K562 (cell line): ENCODE measurements at regions not wholly inside any gene's neighbourhood (a gene's known extent, or its start where the extent isn't known, plus 50 kb on each side); places are given as distances from the start of the nearest gene placed in this dataset.

Experiments
- ATAC-seq: fragments of 200-7000 bp; cut with Tn5 transposase; 3 replicates; pipeline ENCODE4 v1.9.1; 2020; ENCODE audit warnings: moderate library complexity
- BruUV-seq: library from RNA; stranded (reverse); fragments of 400-500 nt; replicated peaks from 2 replicates; lab custom pipeline; 2021; lab: Mats Ljungman, UMichigan
- CTCF ChIA-PET: fragments of 300-600 bp; formaldehyde crosslinking; extraction: SDS; loops from one replicate; lab custom pipeline; 2021; ENCODE audit warnings: low intra/inter-chr PET ratio; lab: Yijun Ruan, JAX
- POLR2A ChIA-PET: fragments of 300-600, 350-650 bp; sonication (Branson Sonifier 250); formaldehyde crosslinking; extraction: SDS; loops from one replicate; lab custom pipeline; 2021; ENCODE audit warnings: antibody characterized with exemption, inconsistent platforms; lab: Yijun Ruan, JAX
- DNase-seq, 4 experiments: peaks; one replicate each; pipeline versions ENCODE4 v3.0.0 to v3.0.0-alpha.2; 2011 to 2018; ENCODE audit warnings: low spot score in 3 of 4, mixed read lengths in 3 of 4; ENCODE audit errors: extremely low read depth in 1 of 4
- FAIRE-seq: peaks from 2 replicates; lab custom pipeline; 2011; peaks lifted over from hg19 to GRCh38; lab: Jason Lieb, UNC
- H2AFZ ChIP-seq: 2 replicates; pipeline ENCODE4 v1.6.0; 2011; ENCODE audit warnings: low read depth, low read length, control low read depth, inconsistent platforms
- H3K27ac ChIP-seq: fragments of 200-600 bp; 3 replicates; pipeline ENCODE4 v1.8.0; 2011; ENCODE audit warnings: low read depth, mild to moderate bottlenecking, control low read depth, inconsistent platforms, low read length, moderate library complexity, mixed read lengths; ENCODE audit errors: extremely low read depth
- H3K27me3 ChIP-seq, 2 experiments: fragments of 300-600 bp in 1 of 2; 2 replicates in 1 of 2; 3 replicates in 1 of 2; pipeline versions ENCODE4 v1.6.0 to v1.8.0; 2011; ENCODE audit warnings: inconsistent platforms in 2 of 2, low read length in 2 of 2, mild to moderate bottlenecking in 1 of 2, mixed read lengths in 1 of 2, moderate library complexity in 1 of 2; ENCODE audit not compliant: control insufficient read depth in 2 of 2, insufficient read depth in 2 of 2
- H3K36me3 ChIP-seq: fragments of 300-600 bp; 3 replicates; pipeline ENCODE4 v1.8.0; 2011; ENCODE audit warnings: mild to moderate bottlenecking, low read length, inconsistent platforms; ENCODE audit not compliant: control insufficient read depth, insufficient read depth
- H3K4me1 ChIP-seq, 2 experiments: fragments of 200-600 bp in 1 of 2; replicated peaks in 1 of 2; 2 replicates in 1 of 2; 3 replicates in 1 of 2; pipeline versions ENCODE4 v1.5.1 to v1.8.0; 2011; ENCODE audit warnings: inconsistent platforms in 2 of 2, low read length in 2 of 2, mild to moderate bottlenecking in 1 of 2, mixed read lengths in 1 of 2, moderate library complexity in 1 of 2; ENCODE audit not compliant: control insufficient read depth in 2 of 2, insufficient read depth in 2 of 2
- H3K4me2 ChIP-seq: 2 replicates; pipeline ENCODE4 v1.6.1; 2011; ENCODE audit warnings: low read length, control low read depth, inconsistent platforms, mixed read lengths; ENCODE audit not compliant: insufficient read depth
- H3K4me3 ChIP-seq: fragments of 200-600 bp; sonication (generic), shearing (Covaris generic); 2 replicates; pipeline ENCODE4 v1.5.1; 2016; ENCODE audit warnings: control low read depth, inconsistent platforms
- H3K79me2 ChIP-seq: fragments of 200-600 bp; 3 replicates; pipeline ENCODE4 v1.8.0; 2011; ENCODE audit warnings: low read length, inconsistent platforms; ENCODE audit not compliant: control insufficient read depth, insufficient read depth
- H3K9ac ChIP-seq, 2 experiments: 2 replicates each; pipeline versions ENCODE4 v1.6.0 to v1.6.1; 2011; ENCODE audit warnings: low read depth in 2 of 2, low read length in 2 of 2, control low read depth in 1 of 2, inconsistent platforms in 1 of 2, mild to moderate bottlenecking in 1 of 2, mixed read lengths in 1 of 2; ENCODE audit not compliant: insufficient read depth in 1 of 2
- H3K9me1 ChIP-seq: one replicate; pipeline ENCODE4 v1.6.0; 2011; ENCODE audit warnings: inconsistent platforms, mild to moderate bottlenecking, low read length, moderate library complexity; ENCODE audit not compliant: control insufficient read depth, insufficient read depth
- H3K9me3 ChIP-seq: replicated peaks from 2 replicates; pipeline ENCODE4 v1.5.1; 2011; ENCODE audit warnings: low read depth, low read length, inconsistent platforms; ENCODE audit not compliant: control insufficient read depth, insufficient read depth
- H4K20me1 ChIP-seq: replicated peaks from 2 replicates; pipeline ENCODE4 v1.6.1; 2011; ENCODE audit warnings: low read length, inconsistent platforms, mixed read lengths; ENCODE audit not compliant: control insufficient read depth, insufficient read depth
- ARHGAP35 ChIP-seq: fragments of 450-650 bp; IDR thresholded peaks from 2 replicates; pipeline ENCODE4 v1.6.1; 2018; ENCODE audit not compliant: partially characterized antibody
- CTBP1 ChIP-seq: fragments of 450-650 bp; IDR thresholded peaks from 2 replicates; pipeline ENCODE4 v1.6.1; 2016; ENCODE audit warnings: borderline replicate concordance
- EGR1 ChIP-seq: fragments of 450-650 bp; conservative IDR thresholded peaks from 2 replicates; pipeline ENCODE4 v1.6.1; 2017; ENCODE audit warnings: mild to moderate bottlenecking
- ERF ChIP-seq: fragments of 450-650 bp; formaldehyde crosslinking; IDR thresholded peaks from 2 replicates; pipeline ENCODE4 v1.4.0; 2020; ENCODE audit warnings: mild to moderate bottlenecking, mixed read lengths
- ESRRA ChIP-seq: fragments of 450-650 bp; IDR thresholded peaks from 2 replicates; pipeline ENCODE4 v1.6.1; 2014; ENCODE audit warnings: low read depth, mild to moderate bottlenecking, moderate library complexity, borderline replicate concordance
- FOXA3 ChIP-seq, 2 experiments: fragments of 450-650 bp in 1 of 2; sonication (generic) in 1 of 2; formaldehyde crosslinking; IDR thresholded peaks in 1 of 2; conservative IDR thresholded peaks in 1 of 2; 2 replicates each; pipeline versions ENCODE4 v1.4.0 to v1.8.0; 2020 to 2022; ENCODE audit warnings: mild to moderate bottlenecking in 2 of 2, missing genetic modification reagents in 1 of 2
- MAFK ChIP-seq: IDR thresholded peaks from 2 replicates; pipeline ENCODE4 v1.6.1; 2011; ENCODE audit warnings: low read length, improper control_type of control experiment
- MTA1 ChIP-seq: fragments of 450-650 bp; IDR thresholded peaks from 2 replicates; pipeline ENCODE4 v1.6.1; 2017; ENCODE audit warnings: borderline replicate concordance
- NEUROD1 ChIP-seq: fragments of 150-350 bp; IDR thresholded peaks from 2 replicates; pipeline ENCODE4 v1.6.1; 2014; ENCODE audit warnings: borderline replicate concordance, low read length, low read depth; ENCODE audit not compliant: partially characterized antibody
- NFE2 ChIP-seq: IDR thresholded peaks from 2 replicates; pipeline ENCODE4 v1.6.1; 2014; ENCODE audit warnings: antibody characterized with exemption, low read depth
- NFRKB ChIP-seq: fragments of 450-650 bp; IDR thresholded peaks from 2 replicates; pipeline ENCODE4 v1.6.1; 2016; ENCODE audit warnings: low read depth
- PHF21A ChIP-seq: fragments of 450-650 bp; IDR thresholded peaks from 2 replicates; pipeline ENCODE4 v1.6.1; 2017; ENCODE audit warnings: low read depth, borderline replicate concordance
- RBM17 ChIP-seq: fragments of 200-400 bp; formaldehyde crosslinking; IDR thresholded peaks from 2 replicates; pipeline ENCODE4 v1.6.1; 2017; ENCODE audit warnings: low read depth, mild to moderate bottlenecking, low read length, borderline replicate concordance
- SAP30 ChIP-seq: fragments of 200-600 bp; sonication (generic); IDR thresholded peaks from 2 replicates; pipeline ENCODE4 v1.6.1; 2012; ENCODE audit warnings: borderline replicate concordance, low read depth, mild to moderate bottlenecking, moderate library complexity, low read length, control low read depth, inconsistent platforms; ENCODE audit not compliant: insufficient read depth, poor library complexity, severe bottlenecking
- TBP ChIP-seq: optimal IDR thresholded peaks from 2 replicates; pipeline ENCODE3; 2011; ENCODE audit warnings: low read depth, low read length, improper control_type of control experiment
- VEZF1 ChIP-seq: fragments of 200-800 bp; sonication (Bioruptor generic); IDR thresholded peaks from 2 replicates; pipeline ENCODE4 v1.6.1; 2017; ENCODE audit warnings: missing genetic modification characterization, missing compliant biosample characterization
- WGBS: fragments of 100-300 bp; shearing (Covaris generic); methylation state at CpG from one replicate; pipeline ENCODE4 v1.1.6; 2016; ENCODE audit warnings: low coverage, mixed read lengths; ENCODE audit not compliant: insufficient coverage; ENCODE audit errors: missing lambda C conversion rate; 5-methylcytosine and 5-hydroxymethylcytosine counted together
- in situ Hi-C: fragments of 300-500 bp; cut with MboI; formaldehyde crosslinking; loops from 4 replicates; pipeline ENCODE4 v1.15.0; 2018; ENCODE audit warnings: inconsistent platforms, mixed read lengths
- intact Hi-C: fragments of 100-400 bp; cut with micrococcal nuclease; formaldehyde crosslinking; loops from 2 replicates; pipeline ENCODE4 v1.14.2; 2022
- TF ChIP-seq, protein P1 (sequence below): sonication (generic); formaldehyde crosslinking; IDR thresholded peaks from 2 replicates; pipeline ENCODE4 v1.8.0; 2023; ENCODE audit warnings: mild to moderate bottlenecking, missing genetic modification reagents

GRCh38 chr10:131831561-131831960 lies 69.2 kb upstream of the PPP2R2D start:
- 0% methylated on average over 9 of the region's 14 CpGs for WGBS
- FAIRE-seq, result no peak
- intact Hi-C loops, result no loop called here

GRCh38 chr10:131832056-131832685 lies 68.6 kb upstream of the PPP2R2D start:
- Histone ChIP-seq H2AFZ (no peak overlapping the region), H3K9ac (no peak overlapping the region), H4K20me1 (no peaks in the 10 kb centered on the region), H3K27me3 (peaks cover 0 to 21% of the 10 kb centered on the region in 2 experiments; a peak in 2 of 5 replicates), H3K27ac (no peak overlapping the region), H3K9me3 (no peaks in the 10 kb centered on the region), H3K79me2 (no peaks in the 10 kb centered on the region), H3K4me1 (no peaks in the 10 kb centered on the region), H3K36me3 (no peaks in the 10 kb centered on the region), H3K4me3 (no peak overlapping the region), H3K9me1 (no peaks in the 10 kb centered on the region), H3K4me2 (no peak overlapping the region)
- ATAC-seq (no peak), DNase-seq (no peak), FAIRE-seq (no peak)
- in situ Hi-C loops, result no loop called here
- CTCF ChIA-PET, result no interaction called here
- intact Hi-C loops, result no loop called here
- no TSS peak for BruUV-seq
- POLR2A ChIA-PET, result interaction anchor here (0.8 kb wide), 1 partner anchor 21 kb away, joined by 3 read pairs; no protein-coding TSS in a partner anchor
- WGBS, result 1% methylated on average over 12 of the region's 17 CpGs
- TF ChIP-seq ESRRA (no peak), MAFK (no peak), FOXA3 (CRISPR knock-in tag; conservative IDR thresholded peaks at IDR 0.05 in 1 of 2, IDR thresholded peaks at IDR 0.05 in 1 of 2) (no peak), VEZF1 (CRISPR knock-in tag) (no peak)
- TF ChIP-seq, protein P1, sequence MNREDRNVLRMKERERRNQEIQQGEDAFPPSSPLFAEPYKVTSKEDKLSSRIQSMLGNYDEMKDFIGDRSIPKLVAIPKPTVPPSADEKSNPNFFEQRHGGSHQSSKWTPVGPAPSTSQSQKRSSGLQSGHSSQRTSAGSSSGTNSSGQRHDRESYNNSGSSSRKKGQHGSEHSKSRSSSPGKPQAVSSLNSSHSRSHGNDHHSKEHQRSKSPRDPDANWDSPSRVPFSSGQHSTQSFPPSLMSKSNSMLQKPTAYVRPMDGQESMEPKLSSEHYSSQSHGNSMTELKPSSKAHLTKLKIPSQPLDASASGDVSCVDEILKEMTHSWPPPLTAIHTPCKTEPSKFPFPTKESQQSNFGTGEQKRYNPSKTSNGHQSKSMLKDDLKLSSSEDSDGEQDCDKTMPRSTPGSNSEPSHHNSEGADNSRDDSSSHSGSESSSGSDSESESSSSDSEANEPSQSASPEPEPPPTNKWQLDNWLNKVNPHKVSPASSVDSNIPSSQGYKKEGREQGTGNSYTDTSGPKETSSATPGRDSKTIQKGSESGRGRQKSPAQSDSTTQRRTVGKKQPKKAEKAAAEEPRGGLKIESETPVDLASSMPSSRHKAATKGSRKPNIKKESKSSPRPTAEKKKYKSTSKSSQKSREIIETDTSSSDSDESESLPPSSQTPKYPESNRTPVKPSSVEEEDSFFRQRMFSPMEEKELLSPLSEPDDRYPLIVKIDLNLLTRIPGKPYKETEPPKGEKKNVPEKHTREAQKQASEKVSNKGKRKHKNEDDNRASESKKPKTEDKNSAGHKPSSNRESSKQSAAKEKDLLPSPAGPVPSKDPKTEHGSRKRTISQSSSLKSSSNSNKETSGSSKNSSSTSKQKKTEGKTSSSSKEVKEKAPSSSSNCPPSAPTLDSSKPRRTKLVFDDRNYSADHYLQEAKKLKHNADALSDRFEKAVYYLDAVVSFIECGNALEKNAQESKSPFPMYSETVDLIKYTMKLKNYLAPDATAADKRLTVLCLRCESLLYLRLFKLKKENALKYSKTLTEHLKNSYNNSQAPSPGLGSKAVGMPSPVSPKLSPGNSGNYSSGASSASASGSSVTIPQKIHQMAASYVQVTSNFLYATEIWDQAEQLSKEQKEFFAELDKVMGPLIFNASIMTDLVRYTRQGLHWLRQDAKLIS (CRISPR knock-in tag), result no peak

More at GRCh38 chr10:131831561-131831960, 69.2 kb upstream of the PPP2R2D start:
- Histone ChIP-seq H3K27ac (no peak overlapping the region), H2AFZ (no peak overlapping the region), H3K36me3 (no peaks in the 10 kb centered on the region), H3K27me3 (peaks cover 0 to 21% of the 10 kb centered on the region in 2 experiments; a peak in 2 of 5 replicates), H3K9me3 (no peaks in the 10 kb centered on the region), H4K20me1 (no peaks in the 10 kb centered on the region), H3K4me3 (no peak overlapping the region), H3K4me2 (no peak overlapping the region), H3K9me1 (no peaks in the 10 kb centered on the region), H3K79me2 (no peaks in the 10 kb centered on the region), H3K4me1 (no peaks in the 10 kb centered on the region)
- no TSS peak for BruUV-seq
- DNase-seq (no peak), ATAC-seq (no peak)
- POLR2A ChIA-PET, result interaction anchor here (0.8 kb wide), 1 partner anchor 22 kb away, joined by 3 read pairs; no protein-coding TSS in a partner anchor
- CTCF ChIA-PET, result no interaction called here
- in situ Hi-C loops, result no loop called here
- TF ChIP-seq NEUROD1 (no peak), ERF (CRISPR knock-in tag) (no peak), RBM17 (no peak), EGR1 (no peak), MTA1 (no peak), ARHGAP35 (no peak), NFE2 (no peak), PHF21A (no peak), CTBP1 (no peak), TBP (no peak), SAP30 (no peak), NFRKB (no peak)
- TF ChIP-seq, all 486 proteins: peak for 0
- H3K9ac ChIP-seq, result no peak overlapping the region
